AG08395 (cell line): ENCODE measurements at regions not wholly inside any gene's neighbourhood (a gene's known extent, or its start where the extent isn't known, plus 50 kb on each side); places are given as distances from the start of the nearest gene placed in this dataset.

Experiments
- DNase-seq: peaks from one replicate; pipeline ENCODE4 v3.0.0; 2012; ENCODE audit warnings: mixed read lengths, low spot score

- no peak for DNase-seq
Observed at GRCh38 chr5:159385536-159385935, 55.2 kb upstream of the IL12B start.

- no peak for DNase-seq
Observed at GRCh38 chr5:159386028-159386711, 55.9 kb upstream of the IL12B start.

GRCh38 chr5:159392871-159393270 is 62.6 kb upstream of the IL12B start:
- DNase-seq = no peak

GRCh38 chr5:159393854-159394274 is 63.6 kb upstream of the IL12B start:
- peak; percentile 1 for DNase-seq

GRCh38 chr5:159395202-159395601 is 64.9 kb upstream of the IL12B start:
- no peak for DNase-seq

- no peak for DNase-seq
Observed at GRCh38 chr5:159398936-159399335, 68.6 kb upstream of the IL12B start.

GRCh38 chr5:159400476-159400875 is 70.2 kb upstream of the IL12B start:
- DNase-seq = no peak

GRCh38 chr5:159402311-159402710 is 72.0 kb upstream of the IL12B start:
- no peak for DNase-seq

- DNase-seq = no peak
Observed at GRCh38 chr5:159402856-159403255, 72.6 kb upstream of the IL12B start.

- DNase-seq = peak; percentile 23
Observed at GRCh38 chr5:159403906-159404681, 73.8 kb upstream of the IL12B start.

GRCh38 chr5:159405611-159406031 is 75.3 kb upstream of the IL12B start:
- DNase-seq = no peak

- no peak for DNase-seq
Observed at GRCh38 chr5:159406571-159406970, 76.3 kb upstream of the IL12B start.

- DNase-seq = no peak
Observed at GRCh38 chr5:159409801-159410200, 79.5 kb upstream of the IL12B start.

GRCh38 chr5:159410480-159410879 is 80.2 kb upstream of the IL12B start:
- DNase-seq = no peak

GRCh38 chr5:159411115-159411514 is 80.8 kb upstream of the IL12B start:
- DNase-seq = no peak

GRCh38 chr5:159412284-159413046 is 82.2 kb upstream of the IL12B start:
- DNase-seq = no peak

- no peak for DNase-seq
Observed at GRCh38 chr5:159414021-159414420, 83.7 kb upstream of the IL12B start.

- peak; percentile 16 for DNase-seq
Observed at GRCh38 chr5:159415301-159415937, 85.1 kb upstream of the IL12B start.

- DNase-seq = no peak
Observed at GRCh38 chr5:159416438-159416837, 86.2 kb upstream of the IL12B start.

GRCh38 chr5:159417170-159417569 is 86.9 kb upstream of the IL12B start:
- DNase-seq = no peak

- no peak for DNase-seq
Observed at GRCh38 chr5:159419576-159419975, 89.3 kb upstream of the IL12B start.

- DNase-seq = no peak
Observed at GRCh38 chr5:159420940-159421339, 90.7 kb upstream of the IL12B start.
